ENCODE measurements at regions not wholly inside any gene's neighbourhood (a gene's known extent, or its start where the extent isn't known, plus 50 kb on each side); places are given as distances from the start of the nearest gene placed in this dataset.

GRCh38 chr13:91053318-91054065 lies 294.0 kb upstream of the MIR17HG start:
- TF ChIP-seq GATA2 (IDR thresholded peaks at IDR 0.05; ENCODE audit: low read depth, low read length) = no peak
- TF ChIP-seq GATA3 (IDR thresholded peaks at IDR 0.05; ENCODE audit: low read depth, low read length) = no peak

Data from SH-SY5Y (cell line).